DOHH2 (cell line): ENCODE measurements at regions not wholly inside any gene's neighbourhood (a gene's known extent, or its start where the extent isn't known, plus 50 kb on each side); places are given as distances from the start of the nearest gene placed in this dataset.

Source experiments
- CTCF ChIP-seq: fragments of 200-600 bp; sonication (generic); IDR thresholded peaks from one replicate; pipeline ENCODE4 v1.5.1; 2014; ENCODE audit warnings: antibody characterized with exemption, mild to moderate bottlenecking, low read depth, low read length; ENCODE audit not compliant: poor library complexity, severe bottlenecking
- EZH2phosphoT487 ChIP-seq: fragments of 200-600 bp; sonication (generic); IDR thresholded peaks from 2 replicates; pipeline ENCODE4 v1.6.1; 2017; ENCODE audit warnings: borderline replicate concordance, mild to moderate bottlenecking, antibody characterized with exemption, low read length, moderate library complexity, mixed read lengths

GRCh38 chr7:66537876-66538275 lies 90.8 kb upstream of the KCTD7 start:
- TF ChIP-seq CTCF (no peak), EZH2phosphoT487 (no peak)
